VCaP (cell line): ENCODE measurements at regions not wholly inside any gene's neighbourhood (a gene's known extent, or its start where the extent isn't known, plus 50 kb on each side); places are given as distances from the start of the nearest gene placed in this dataset.

Experiments
- H3K27ac ChIP-seq: fragments of 450-650 bp; 2 replicates; pipeline ENCODE4 v1.5.1; 2017
- TF ChIP-seq, protein P1 (sequence below): fragments of 450-650 bp; conservative IDR thresholded peaks from 2 replicates; pipeline ENCODE4 v1.5.1; 2017; ENCODE audit warnings: mild to moderate bottlenecking, moderate library complexity

DNA sequence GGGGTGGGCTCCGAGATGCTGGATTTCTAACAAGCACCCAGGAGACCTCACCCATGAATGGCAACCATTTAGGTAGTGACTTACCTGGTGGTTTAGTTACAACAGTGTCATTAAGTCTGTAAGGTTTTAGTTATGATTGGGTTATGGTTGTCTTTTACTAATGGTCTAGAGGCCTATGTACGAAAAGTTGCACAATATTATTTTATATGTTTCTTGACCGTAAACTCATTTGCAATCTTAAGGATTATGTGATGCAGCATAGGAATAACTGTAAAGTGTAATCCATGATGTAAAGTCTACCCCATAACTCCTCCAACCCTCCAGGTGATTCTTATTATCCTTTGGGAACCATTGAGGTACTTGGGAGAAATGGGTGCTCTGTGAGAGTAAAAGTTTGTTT lies 155.4 kb upstream of the ZEB2 start:
- TF ChIP-seq, protein P1, sequence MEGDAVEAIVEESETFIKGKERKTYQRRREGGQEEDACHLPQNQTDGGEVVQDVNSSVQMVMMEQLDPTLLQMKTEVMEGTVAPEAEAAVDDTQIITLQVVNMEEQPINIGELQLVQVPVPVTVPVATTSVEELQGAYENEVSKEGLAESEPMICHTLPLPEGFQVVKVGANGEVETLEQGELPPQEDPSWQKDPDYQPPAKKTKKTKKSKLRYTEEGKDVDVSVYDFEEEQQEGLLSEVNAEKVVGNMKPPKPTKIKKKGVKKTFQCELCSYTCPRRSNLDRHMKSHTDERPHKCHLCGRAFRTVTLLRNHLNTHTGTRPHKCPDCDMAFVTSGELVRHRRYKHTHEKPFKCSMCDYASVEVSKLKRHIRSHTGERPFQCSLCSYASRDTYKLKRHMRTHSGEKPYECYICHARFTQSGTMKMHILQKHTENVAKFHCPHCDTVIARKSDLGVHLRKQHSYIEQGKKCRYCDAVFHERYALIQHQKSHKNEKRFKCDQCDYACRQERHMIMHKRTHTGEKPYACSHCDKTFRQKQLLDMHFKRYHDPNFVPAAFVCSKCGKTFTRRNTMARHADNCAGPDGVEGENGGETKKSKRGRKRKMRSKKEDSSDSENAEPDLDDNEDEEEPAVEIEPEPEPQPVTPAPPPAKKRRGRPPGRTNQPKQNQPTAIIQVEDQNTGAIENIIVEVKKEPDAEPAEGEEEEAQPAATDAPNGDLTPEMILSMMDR: no peak
- no peak overlapping the region for H3K27ac ChIP-seq

DNA sequence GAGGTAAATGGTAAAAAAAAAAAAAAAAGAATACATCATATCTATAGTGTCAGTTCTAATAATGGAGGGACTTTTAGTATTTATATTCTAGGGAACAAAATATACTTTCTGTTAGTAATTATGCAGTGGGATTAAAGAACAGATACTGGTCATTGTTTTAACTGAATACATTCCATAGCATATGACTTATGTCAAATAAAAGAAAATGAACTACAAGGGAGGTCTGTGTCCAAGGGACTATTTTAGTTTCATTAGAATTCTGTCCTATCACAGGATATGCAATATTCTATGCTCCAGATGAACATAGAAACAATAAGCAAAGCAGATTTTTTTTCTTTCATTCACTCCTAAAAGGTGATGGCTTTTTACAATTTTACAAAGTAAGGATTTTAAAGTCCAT lies 154.2 kb upstream of the ZEB2 start:
- TF ChIP-seq, protein P1: no peak
- H3K27ac ChIP-seq: no peak overlapping the region

DNA sequence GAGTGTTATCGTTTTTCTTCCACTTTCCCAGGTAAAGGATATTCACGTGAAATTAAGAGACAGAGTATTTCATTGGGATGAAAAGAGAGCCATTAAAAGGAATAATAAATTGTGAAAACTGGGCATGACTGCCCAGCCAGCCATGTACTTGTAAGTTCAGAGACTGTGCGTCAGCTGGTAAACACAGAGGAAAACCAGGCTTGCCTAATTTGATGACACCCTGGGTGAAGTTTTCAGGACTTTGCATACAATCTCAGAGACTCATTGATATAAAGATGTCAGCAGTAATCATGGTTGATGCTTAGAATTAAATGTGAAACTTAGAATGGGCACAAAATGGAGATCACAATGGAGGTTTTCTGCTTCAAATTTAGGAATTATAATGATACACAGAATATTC lies 153.5 kb upstream of the ZEB2 start:
- no peak overlapping the region for H3K27ac ChIP-seq

DNA sequence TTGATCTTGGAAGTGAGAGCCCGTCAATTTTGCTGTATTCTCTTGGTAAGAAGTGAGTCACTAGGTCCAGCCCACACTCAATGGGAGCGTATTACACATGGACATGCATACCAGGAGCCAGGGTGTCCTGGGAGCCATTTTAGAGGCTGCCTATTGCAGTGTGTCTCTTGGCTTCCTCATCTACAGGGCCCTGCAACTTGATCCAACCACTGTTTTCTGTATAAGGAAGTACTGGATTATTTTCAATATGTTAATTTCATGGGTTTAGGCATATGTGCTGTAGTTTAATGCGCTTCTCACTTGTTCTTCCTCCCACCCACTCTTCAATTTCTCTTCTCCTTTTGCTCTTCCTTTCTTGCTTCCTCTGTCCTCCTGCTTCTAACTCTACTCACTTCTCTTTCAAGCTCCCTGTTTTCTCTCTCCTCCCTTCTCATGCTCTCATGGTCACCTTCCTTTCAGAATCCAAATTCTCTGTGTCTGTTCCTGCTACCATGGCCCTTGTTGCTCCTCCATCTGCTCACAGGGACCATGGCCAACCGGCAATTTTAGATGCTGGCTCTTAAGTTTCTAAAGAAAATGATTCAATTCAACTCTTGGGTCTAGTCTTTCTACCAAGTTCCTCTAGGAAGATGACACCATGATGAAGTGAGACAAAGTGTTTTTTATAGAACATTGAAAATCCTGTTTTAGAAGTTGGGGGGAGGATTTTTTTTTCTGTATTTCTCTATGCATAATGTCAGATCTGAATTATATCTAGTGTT lies 152.0 kb upstream of the ZEB2 start:
- no peak overlapping the region for H3K27ac ChIP-seq
- TF ChIP-seq, protein P1: no peak

More for the DNA sequence above, 153.5 kb upstream of the ZEB2 start:
- TF ChIP-seq, protein P1: no peak

DNA sequence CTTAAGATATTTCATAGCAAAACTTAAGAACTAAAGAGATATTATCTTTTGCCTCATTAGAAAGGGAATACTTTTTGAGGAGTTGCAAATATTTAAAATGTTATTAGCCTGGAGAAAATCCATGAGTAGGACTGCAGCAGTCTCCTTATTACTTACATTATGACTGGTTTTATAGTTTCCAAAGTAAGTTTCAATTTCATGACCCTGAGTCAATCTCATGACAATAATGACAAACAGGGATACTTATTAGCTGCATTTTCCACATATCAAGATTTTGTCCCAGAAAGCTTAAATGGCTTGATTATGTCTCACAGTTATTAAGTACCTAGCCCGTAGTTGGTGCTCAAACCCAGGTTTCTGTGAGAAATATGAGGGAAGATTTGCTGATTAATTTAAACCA lies 150.8 kb upstream of the ZEB2 start:
- no peak overlapping the region for H3K27ac ChIP-seq
- TF ChIP-seq, protein P1: no peak

DNA sequence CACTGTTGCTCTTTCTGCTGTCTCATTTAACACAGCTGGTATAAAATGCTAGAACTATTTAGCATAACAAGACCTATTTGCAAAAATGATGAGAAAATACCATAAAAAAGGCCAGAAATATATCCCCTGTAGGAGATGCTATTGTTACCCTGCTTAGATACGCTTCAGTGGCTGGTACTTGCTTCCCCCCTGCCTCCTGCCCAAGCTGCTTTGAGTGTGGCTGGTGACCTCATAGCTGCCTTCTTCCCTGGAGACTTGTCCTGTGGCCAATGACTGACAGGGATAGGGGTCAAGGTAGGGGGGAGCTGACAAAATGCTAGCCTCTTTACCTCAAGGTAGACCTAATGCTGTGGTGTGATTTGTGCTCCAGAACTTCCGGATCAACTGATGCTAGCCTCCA lies 150.2 kb upstream of the ZEB2 start:
- TF ChIP-seq, protein P1: no peak
- no peak overlapping the region for H3K27ac ChIP-seq

DNA sequence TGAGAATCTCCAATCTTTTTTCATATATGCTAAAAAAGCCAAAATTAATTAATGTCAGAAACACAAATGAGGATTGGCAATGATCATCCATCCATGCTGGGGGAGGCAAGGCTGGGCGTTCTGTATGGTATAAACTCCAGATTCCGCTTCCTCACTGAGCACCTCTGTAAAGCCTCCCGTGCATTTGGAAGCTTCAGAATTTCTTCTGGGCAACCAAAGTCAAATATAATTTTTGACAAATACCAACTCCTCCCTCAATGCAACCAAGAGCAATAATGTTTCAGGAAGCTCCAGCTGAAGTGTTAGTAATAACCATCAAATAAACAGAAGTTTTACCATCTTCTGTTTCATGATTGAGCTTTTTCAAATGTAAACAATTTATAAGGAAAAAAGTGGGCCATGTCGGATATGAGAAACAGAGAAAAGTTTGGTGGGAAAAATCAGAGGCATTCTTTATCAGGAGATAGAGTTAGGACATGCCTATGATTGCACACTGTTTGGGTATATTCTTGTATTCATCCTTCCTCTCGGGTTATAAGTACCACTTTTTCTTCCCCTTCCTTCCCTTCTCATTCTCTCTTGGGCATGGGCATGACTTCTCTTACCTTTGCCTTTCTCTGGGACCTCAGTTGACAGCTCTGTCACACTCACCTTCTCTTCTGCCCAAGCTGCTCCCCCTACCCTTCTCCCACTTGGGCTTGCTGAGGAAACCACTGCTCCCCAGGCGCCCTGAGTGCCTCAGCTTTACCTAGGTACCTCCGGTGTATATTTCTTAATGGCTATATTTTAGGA lies 149.5 kb upstream of the ZEB2 start:
- TF ChIP-seq, protein P1: no peak
- H3K27ac ChIP-seq: no peak overlapping the region
